Activated CD4-positive, alpha-beta memory T cell treated with anti-CD3 and anti-CD28 coated beads, Interleukin-2, amount 10 ng/mL, durations not matched to agents 7 days and 5 days (primary cell): ENCODE measurements at regions not wholly inside any gene's neighbourhood (a gene's known extent, or its start where the extent isn't known, plus 50 kb on each side); places are given as distances from the start of the nearest gene placed in this dataset.

Experiments
- CTCF ChIA-PET: fragments of 350-600 bp; sonication (Branson Sonifier 250); formaldehyde crosslinking; loops from one replicate; lab custom pipeline; 2021; ENCODE audit warnings: antibody characterized with exemption, inconsistent platforms; lab: Charles Lee
- POLR2A ChIA-PET: fragments of 350-600 bp; sonication (Branson Sonifier 250); formaldehyde crosslinking; loops from one replicate; lab custom pipeline; 2021; ENCODE audit warnings: antibody characterized with exemption; lab: Charles Lee
- DNase-seq: peaks from one replicate; pipeline ENCODE4 v3.0.0-alpha.2; 2020
- H3K27ac Mint-ChIP-seq: one replicate; pipeline ENCODE4 v1.8.0; 2021; ENCODE audit warnings: mild to moderate bottlenecking, mixed read lengths
- H3K27me3 Mint-ChIP-seq: one replicate; pipeline ENCODE4 v1.8.0; 2021; ENCODE audit warnings: mixed read lengths
- H3K36me3 Mint-ChIP-seq: one replicate; pipeline ENCODE4 v1.8.0; 2021; ENCODE audit warnings: low read depth, mixed read lengths
- H3K4me1 Mint-ChIP-seq: one replicate; pipeline ENCODE4 v1.8.0; 2021; ENCODE audit warnings: mixed read lengths
- H3K4me3 Mint-ChIP-seq: one replicate; pipeline ENCODE4 v1.8.0; 2021; ENCODE audit warnings: mild to moderate bottlenecking, mixed read lengths
- H3K9me3 Mint-ChIP-seq: one replicate; pipeline ENCODE4 v1.8.0; 2021; ENCODE audit warnings: mixed read lengths

DNA sequence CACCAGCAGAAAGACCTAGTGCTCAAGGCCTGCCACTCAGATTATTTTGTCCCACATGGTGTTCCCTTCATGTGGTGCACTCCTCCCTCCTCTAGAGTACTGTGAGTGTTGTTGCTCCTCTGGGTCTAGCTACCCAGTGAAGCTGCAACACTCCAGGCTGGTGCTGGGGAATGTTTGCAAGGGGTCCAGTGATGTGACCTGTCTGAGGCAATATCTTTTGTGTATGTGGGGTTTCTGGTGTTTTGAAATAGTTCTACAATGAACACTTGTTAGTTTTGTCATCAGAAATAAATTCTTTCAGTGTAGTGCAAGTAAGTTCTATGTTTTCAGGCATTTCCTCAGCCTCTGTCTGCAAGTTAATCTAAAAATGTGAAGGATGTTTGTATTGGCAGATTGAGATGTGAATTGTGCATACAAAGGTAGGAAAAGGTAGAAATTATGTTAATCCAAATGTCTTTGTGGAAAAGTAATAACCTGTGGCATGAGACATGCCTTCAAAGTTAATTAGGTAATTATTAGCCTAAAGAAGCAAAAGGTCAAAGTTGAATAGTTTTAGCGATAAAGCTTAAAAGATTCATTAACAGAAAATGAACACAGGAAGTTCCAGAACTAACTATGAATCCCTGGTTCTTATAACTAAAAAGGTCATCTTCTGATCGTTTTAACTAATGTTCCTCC, 616.8 kb downstream of the LTN1 start:
- Mint-ChIP-seq H3K4me3 (no peak overlapping the region), H3K27ac (no peak overlapping the region), H3K27me3 (no peaks in the 10 kb centered on the region), H3K36me3 (no peaks in the 10 kb centered on the region), H3K4me1 (no peaks in the 10 kb centered on the region), H3K9me3 (no peaks in the 10 kb centered on the region)
- ChIA-PET CTCF (no interaction called here), POLR2A (no interaction called here)
- no peak for DNase-seq

DNA sequence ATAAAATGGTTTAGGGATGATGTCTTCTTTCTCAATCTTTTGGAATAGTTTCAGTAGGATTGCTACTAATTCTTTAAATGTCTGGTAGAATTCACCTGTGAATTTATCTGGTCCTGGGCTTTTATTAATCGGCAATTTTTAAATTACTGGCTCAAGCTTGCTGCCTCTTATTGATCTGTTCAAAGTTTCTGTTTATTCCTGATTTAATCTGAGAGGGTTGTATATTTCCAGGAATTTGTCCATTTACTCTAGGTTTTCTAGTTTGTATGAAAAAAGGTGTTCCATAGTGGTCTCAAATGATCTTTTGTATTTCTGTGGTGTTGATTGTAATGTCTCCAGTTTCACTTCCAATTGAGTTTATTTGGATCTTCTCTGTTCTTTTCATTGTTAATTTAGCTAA, 617.8 kb downstream of the LTN1 start:
- Mint-ChIP-seq H3K4me1 (no peaks in the 10 kb centered on the region), H3K9me3 (no peaks in the 10 kb centered on the region), H3K4me3 (no peak overlapping the region), H3K27me3 (no peaks in the 10 kb centered on the region), H3K36me3 (no peaks in the 10 kb centered on the region), H3K27ac (no peak overlapping the region)
- CTCF ChIA-PET = no interaction called here
- DNase-seq = no peak
- POLR2A ChIA-PET = no interaction called here

DNA sequence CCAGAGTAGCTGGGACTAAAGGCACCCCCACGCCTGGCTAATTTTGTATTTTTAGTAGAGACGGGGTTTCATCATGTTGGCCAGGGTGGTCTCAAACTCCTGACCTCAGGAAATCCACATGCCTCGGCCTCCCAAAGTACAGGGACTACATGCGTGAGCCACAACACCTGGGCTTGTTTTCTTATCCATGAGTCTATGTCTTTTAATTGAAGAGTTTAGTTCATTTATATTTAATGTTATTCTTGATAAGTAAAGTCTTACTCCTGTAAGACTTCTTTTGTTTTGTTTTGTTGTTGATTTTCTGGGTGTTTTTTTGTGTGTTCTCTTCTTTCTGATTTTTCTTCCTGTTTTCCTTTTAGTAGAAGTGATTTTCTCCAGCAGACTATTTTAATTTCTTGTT, 621.0 kb downstream of the LTN1 start:
- Mint-ChIP-seq H3K27me3 (no peaks in the 10 kb centered on the region), H3K36me3 (no peaks in the 10 kb centered on the region)
- POLR2A ChIA-PET = no interaction called here

DNA sequence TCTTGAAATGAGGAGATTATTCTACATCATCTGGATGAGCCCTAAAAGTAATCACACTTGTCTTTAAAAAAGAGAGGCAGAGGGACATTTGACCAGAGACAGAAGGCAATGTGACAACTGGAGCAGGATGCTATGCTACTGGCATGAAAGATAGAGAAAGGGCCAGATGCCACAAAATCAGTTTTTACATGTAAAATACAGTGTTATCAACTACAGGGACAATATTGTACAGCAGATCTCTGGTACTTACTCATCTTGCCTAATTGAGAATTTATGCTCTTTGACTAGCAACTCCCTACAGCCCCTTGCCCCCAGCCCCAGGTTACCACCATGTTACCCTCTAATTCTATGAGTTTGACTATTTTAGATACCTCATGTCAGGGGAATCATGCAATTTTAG, 633.4 kb downstream of the LTN1 start:
- Mint-ChIP-seq H3K27ac (no peak overlapping the region), H3K27me3 (no peaks in the 10 kb centered on the region), H3K9me3 (no peaks in the 10 kb centered on the region), H3K36me3 (no peaks in the 10 kb centered on the region), H3K4me1 (no peaks in the 10 kb centered on the region), H3K4me3 (no peak overlapping the region)
- DNase-seq = no peak
- ChIA-PET POLR2A (no interaction called here), CTCF (no interaction called here)

More for the DNA sequence above, 621.0 kb downstream of the LTN1 start:
- no peak for DNase-seq
- Mint-ChIP-seq H3K4me3 (no peak overlapping the region), H3K27ac (no peak overlapping the region), H3K4me1 (no peaks in the 10 kb centered on the region), H3K9me3 (no peaks in the 10 kb centered on the region)
- CTCF ChIA-PET = no interaction called here

DNA sequence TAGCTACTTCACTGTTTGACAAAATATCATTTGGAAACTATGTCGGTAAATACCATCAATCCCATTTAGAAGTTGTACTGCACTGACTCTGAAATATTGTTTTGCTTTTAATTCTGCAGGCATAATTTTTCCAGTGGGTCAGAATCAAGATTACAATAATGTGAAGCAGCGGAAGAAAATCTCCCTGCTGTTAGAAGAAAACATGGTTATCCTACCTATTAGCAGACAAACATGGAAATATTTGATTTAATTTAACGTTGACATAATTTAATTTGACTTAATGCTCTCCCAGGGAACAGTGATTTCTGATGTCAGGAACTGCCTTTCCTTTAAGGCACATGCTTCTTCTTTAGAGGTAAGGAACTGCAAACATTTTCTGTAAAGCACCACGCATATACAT, 634.0 kb downstream of the LTN1 start:
- ChIA-PET CTCF (no interaction called here), POLR2A (no interaction called here)
- no peaks in the 10 kb centered on the region for H3K36me3 Mint-ChIP-seq
- DNase-seq = no peak
- no peaks in the 10 kb centered on the region for H3K9me3 Mint-ChIP-seq
- H3K4me1 Mint-ChIP-seq = no peaks in the 10 kb centered on the region
- no peak overlapping the region for H3K4me3 Mint-ChIP-seq
- H3K27ac Mint-ChIP-seq = no peak overlapping the region
- H3K27me3 Mint-ChIP-seq = no peaks in the 10 kb centered on the region

DNA sequence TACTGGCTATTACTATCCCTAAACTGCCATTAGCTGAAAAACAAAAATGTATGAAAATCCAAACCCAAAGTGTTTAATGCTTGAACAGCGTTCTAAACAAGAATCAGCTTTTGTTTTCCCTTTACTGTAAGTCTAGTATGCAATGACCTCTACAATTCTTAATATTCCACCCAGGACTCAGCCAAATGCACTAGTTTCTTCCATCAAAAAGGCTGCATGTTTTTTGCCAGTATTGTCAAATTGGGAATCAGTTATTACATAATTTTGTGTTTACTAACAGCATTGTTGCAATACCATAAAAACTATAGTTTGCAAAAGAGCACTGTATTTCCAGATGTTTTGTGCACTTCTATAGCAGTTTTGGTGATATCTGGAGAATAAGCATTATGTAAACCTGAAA, 634.5 kb downstream of the LTN1 start:
- ChIA-PET CTCF (no interaction called here), POLR2A (no interaction called here)
- no peak overlapping the region for H3K27ac Mint-ChIP-seq
- H3K9me3 Mint-ChIP-seq = no peaks in the 10 kb centered on the region
- H3K36me3 Mint-ChIP-seq = no peaks in the 10 kb centered on the region
- no peak for DNase-seq
- no peaks in the 10 kb centered on the region for H3K27me3 Mint-ChIP-seq
- no peaks in the 10 kb centered on the region for H3K4me1 Mint-ChIP-seq
- no peak overlapping the region for H3K4me3 Mint-ChIP-seq

DNA sequence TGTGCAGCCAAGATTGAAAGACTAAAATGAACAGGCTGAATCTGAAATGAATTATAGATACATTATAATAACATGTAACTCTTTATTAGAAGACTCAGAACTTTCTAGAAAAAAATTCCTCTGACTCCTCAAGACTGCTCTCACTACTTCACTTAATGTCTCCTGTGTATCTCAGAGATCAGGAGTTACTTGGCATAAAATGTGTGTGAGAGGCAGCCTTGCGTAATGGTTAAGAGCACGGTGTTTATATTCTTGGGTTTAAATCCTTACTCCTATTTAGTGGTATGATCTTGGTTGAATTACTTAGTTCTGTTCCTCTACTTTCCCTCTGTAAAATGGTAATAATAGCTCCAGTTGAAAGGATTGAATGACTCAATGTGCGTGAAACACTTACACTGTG, 634.9 kb downstream of the LTN1 start:
- H3K4me3 Mint-ChIP-seq = no peak overlapping the region

DNA sequence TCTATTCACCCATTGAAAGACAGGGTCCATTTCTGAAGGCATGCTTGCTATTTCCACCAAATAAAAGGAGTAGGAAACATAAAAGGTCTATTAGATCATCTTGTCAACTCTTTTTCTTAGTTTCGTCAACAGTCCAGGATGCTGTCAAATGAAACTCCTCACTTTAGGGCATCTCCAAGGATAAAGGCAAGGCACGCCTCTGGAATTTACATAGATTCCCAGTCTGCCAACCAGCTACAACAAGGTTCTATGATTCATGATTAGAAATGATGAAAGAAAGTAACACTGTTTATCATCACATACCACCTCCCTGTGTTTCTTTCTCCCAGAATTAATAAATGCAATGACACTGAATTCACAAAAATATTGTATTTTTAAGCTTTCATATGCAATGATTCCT, 636.3 kb downstream of the LTN1 start:
- no peak overlapping the region for H3K4me3 Mint-ChIP-seq
- POLR2A ChIA-PET = no interaction called here

More for the DNA sequence above, 634.9 kb downstream of the LTN1 start:
- no peak for DNase-seq
- no peaks in the 10 kb centered on the region for H3K36me3 Mint-ChIP-seq
- no peaks in the 10 kb centered on the region for H3K27me3 Mint-ChIP-seq
- ChIA-PET POLR2A (no interaction called here), CTCF (no interaction called here)
- H3K27ac Mint-ChIP-seq = no peak overlapping the region
- no peaks in the 10 kb centered on the region for H3K9me3 Mint-ChIP-seq
- no peaks in the 10 kb centered on the region for H3K4me1 Mint-ChIP-seq

DNA sequence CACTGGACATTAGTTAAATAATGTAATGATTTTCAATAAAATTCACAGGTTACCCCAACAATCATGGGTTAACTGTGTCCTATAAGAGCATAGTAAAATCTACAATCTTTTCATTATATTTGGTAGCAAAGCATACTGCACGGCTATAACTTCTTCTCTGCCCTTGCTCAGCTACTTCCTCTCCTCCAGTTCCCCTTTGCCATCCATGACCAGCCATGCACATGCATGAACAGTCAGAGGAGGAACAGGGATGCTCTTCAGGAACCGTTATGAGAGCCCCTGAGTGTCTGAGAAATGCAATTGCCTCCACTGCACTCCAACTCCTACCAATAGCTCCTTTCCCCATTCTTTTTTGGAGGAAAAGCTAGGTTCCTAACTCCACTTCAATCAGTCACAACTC, 646.7 kb downstream of the LTN1 start:
- ChIA-PET POLR2A (no interaction called here), CTCF (no interaction called here)
- Mint-ChIP-seq H3K4me3 (no peak overlapping the region), H3K36me3 (no peaks in the 10 kb centered on the region), H3K27me3 (no peaks in the 10 kb centered on the region), H3K27ac (no peak overlapping the region), H3K9me3 (no peaks in the 10 kb centered on the region), H3K4me1 (no peaks in the 10 kb centered on the region)
- no peak for DNase-seq

More for the DNA sequence above, 636.3 kb downstream of the LTN1 start:
- no peak for DNase-seq
- CTCF ChIA-PET = no interaction called here
- H3K4me1 Mint-ChIP-seq = no peaks in the 10 kb centered on the region
- H3K27me3 Mint-ChIP-seq = no peaks in the 10 kb centered on the region
- H3K27ac Mint-ChIP-seq = no peak overlapping the region
- no peaks in the 10 kb centered on the region for H3K36me3 Mint-ChIP-seq
- H3K9me3 Mint-ChIP-seq = no peaks in the 10 kb centered on the region

DNA sequence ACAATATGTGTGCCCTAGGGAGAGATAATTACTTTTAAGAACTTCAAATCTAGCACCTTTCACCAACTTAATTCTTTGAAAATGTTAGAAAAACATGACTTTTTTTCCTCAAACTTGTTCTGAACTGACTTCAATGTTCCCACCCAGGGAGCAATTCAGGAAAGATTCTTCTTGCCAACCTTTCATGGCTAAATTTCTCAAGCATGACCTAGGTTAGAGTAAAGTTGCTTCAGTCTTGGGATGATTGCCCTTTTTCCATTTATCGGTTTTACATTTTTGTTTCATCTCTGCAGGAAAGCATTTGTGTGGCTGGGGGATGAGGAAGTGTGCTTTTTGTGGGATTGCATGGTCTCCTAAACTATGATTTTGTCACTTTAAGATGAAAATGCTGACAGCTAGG, 647.7 kb downstream of the LTN1 start:
- no peak for DNase-seq
- no peaks in the 10 kb centered on the region for H3K4me1 Mint-ChIP-seq
- no peak overlapping the region for H3K27ac Mint-ChIP-seq
- no peaks in the 10 kb centered on the region for H3K9me3 Mint-ChIP-seq
- no peaks in the 10 kb centered on the region for H3K27me3 Mint-ChIP-seq
- ChIA-PET CTCF (no interaction called here), POLR2A (no interaction called here)
- H3K36me3 Mint-ChIP-seq = no peaks in the 10 kb centered on the region
- H3K4me3 Mint-ChIP-seq = no peak overlapping the region

DNA sequence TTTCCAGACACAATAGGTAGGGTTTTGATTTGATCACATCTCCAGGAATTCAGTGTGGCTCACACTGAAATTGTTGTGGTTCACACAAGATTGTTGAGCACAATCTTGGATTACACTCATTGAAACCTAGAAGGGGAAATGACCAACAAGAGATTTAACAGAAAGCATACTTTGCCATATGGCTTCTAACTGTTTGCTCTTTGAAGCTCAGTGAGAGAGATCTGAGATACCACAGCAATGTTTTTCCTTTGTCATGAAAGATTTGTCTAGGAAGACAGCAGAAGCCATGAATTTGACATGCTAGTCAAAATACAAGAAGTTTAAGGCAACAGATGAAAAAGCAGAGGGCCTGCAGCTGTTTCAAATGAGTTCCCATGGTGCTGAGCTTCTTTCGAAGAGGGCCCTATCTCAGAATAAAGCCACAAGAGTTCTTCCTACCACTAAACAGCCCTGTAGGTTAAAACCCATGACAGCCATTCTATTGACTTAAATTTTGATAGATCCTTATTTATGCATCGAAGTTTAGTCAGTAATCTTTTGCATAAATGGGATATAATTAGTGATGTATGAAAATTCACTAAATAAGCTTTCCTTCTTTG, 650.4 kb downstream of the LTN1 start:
- ChIA-PET POLR2A (no interaction called here), CTCF (no interaction called here)
- Mint-ChIP-seq H3K9me3 (no peaks in the 10 kb centered on the region), H3K27me3 (no peaks in the 10 kb centered on the region), H3K4me3 (no peak overlapping the region), H3K27ac (no peak overlapping the region), H3K36me3 (no peaks in the 10 kb centered on the region), H3K4me1 (no peaks in the 10 kb centered on the region)
- no peak for DNase-seq

DNA sequence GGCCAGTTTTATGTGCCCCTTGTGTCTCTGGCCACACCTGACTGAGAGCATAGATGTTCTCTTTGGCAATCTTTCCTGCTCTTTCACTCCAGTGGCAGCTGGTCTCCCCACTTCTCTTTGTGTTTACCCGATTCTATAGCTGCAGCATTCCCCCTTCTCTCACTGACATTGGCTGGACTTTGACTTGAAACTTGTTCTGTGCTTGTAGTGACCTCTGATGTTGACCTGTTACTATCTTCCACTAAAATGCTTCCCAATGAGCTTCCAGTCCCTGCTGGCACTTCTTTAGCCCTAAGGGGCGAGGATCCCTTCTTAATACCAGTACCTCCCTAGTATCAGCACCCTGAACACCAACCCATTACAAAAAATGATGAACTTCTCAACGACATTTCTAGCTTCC, 653.3 kb downstream of the LTN1 start:
- POLR2A ChIA-PET = no interaction called here
- H3K36me3 Mint-ChIP-seq = no peaks in the 10 kb centered on the region
- H3K27me3 Mint-ChIP-seq = no peaks in the 10 kb centered on the region
- no peak overlapping the region for H3K4me3 Mint-ChIP-seq
- no peaks in the 10 kb centered on the region for H3K9me3 Mint-ChIP-seq
- DNase-seq = no peak
- H3K4me1 Mint-ChIP-seq = no peaks in the 10 kb centered on the region
- CTCF ChIA-PET = no interaction called here
- H3K27ac Mint-ChIP-seq = no peak overlapping the region

DNA sequence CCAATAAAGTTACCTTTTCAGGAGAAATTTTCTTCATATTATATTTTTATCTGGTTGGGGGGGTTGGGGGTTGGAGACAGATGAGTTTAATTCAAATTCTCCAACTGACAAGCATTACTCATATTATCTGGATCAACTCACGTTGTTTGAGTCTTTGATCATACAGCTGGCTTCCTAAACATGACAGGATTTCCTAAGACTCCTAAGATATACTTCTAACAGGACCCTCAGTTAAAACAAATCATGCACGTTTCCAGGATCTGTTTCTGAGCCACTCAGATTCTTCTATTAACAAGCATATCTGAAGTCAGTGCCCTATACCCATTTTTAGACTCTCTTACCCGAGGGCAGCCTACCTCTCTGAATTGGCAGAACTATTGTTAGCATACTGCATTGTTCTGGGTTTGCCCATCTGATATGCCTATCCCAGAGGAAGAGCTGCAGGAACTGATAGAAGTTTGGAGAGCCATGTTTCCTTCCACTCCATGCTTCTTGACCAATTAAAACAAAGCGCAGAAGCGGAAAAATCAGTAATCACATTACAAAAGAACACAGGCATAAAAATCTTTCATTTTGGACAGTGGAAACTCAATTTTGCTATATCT, 653.9 kb downstream of the LTN1 start:
- no peaks in the 10 kb centered on the region for H3K4me1 Mint-ChIP-seq
- H3K4me3 Mint-ChIP-seq = no peak overlapping the region
- H3K9me3 Mint-ChIP-seq = no peaks in the 10 kb centered on the region
- no peaks in the 10 kb centered on the region for H3K27me3 Mint-ChIP-seq
- H3K27ac Mint-ChIP-seq = no peak overlapping the region
- H3K36me3 Mint-ChIP-seq = no peaks in the 10 kb centered on the region
- DNase-seq = no peak
- ChIA-PET POLR2A (no interaction called here), CTCF (interaction anchor here (0.7 kb wide), 1 partner anchor 198 kb away, joined by 3 read pairs; no protein-coding TSS in a partner anchor)

DNA sequence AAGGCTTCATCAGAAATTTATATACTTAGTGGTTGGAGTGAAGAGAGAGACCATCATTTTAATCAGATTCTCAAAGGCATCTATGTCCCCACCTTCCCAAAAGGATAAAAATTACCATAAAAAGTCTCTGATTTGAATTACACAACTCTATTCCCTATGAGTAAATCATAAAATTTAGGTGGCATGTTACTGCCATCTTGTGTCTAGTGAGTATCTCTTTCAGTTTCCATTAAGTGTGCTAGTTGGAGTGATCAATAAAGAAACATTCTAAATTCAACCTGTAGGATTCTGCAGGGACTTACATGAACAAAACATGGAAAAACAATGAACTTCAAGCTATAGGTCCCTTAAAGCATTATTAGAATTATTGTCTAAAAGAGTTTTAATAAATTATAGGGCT, 655.4 kb downstream of the LTN1 start:
- Mint-ChIP-seq H3K27ac (no peak overlapping the region), H3K36me3 (no peaks in the 10 kb centered on the region), H3K4me3 (no peak overlapping the region), H3K9me3 (no peaks in the 10 kb centered on the region), H3K4me1 (no peaks in the 10 kb centered on the region), H3K27me3 (no peaks in the 10 kb centered on the region)
- ChIA-PET CTCF (no interaction called here), POLR2A (no interaction called here)
- no peak for DNase-seq
